COLO829 (cell line): ENCODE measurements at regions not wholly inside any gene's neighbourhood (a gene's known extent, or its start where the extent isn't known, plus 50 kb on each side); places are given as distances from the start of the nearest gene placed in this dataset.
"Not testable (repeated sequence)": the region's sequence is repeated elsewhere in the genome, so short reads cannot be mapped to it uniquely, and the experiment has no call there.

Source experiments
- DNase-seq: peaks from one replicate; pipeline ENCODE4 v3.0.0; 2012; ENCODE audit warnings: low spot score

GRCh38 chr6:147911057-147911456, 402.6 kb downstream of the SAMD5 start:
- DNase-seq: no peak

- no peak for DNase-seq
Measured at GRCh38 chr6:147911686-147912085, 403.2 kb downstream of the SAMD5 start.

- no peak for DNase-seq
Measured at GRCh38 chr6:147922799-147923198, 414.3 kb downstream of the SAMD5 start.

GRCh38 chr6:147924598-147924997, 416.1 kb downstream of the SAMD5 start:
- DNase-seq: no peak

GRCh38 chr6:147925826-147926225, 416.8 kb upstream of the SASH1 start:
- DNase-seq: no peak

GRCh38 chr6:147930745-147931144, 411.9 kb upstream of the SASH1 start:
- DNase-seq: peak; percentile 6

GRCh38 chr6:147933224-147933623, 409.4 kb upstream of the SASH1 start:
- DNase-seq: no peak

GRCh38 chr6:147935656-147936055, 407.0 kb upstream of the SASH1 start:
- no peak for DNase-seq

GRCh38 chr6:147936703-147937470, 405.8 kb upstream of the SASH1 start:
- DNase-seq: no peak

GRCh38 chr6:147941143-147941542, 401.5 kb upstream of the SASH1 start:
- DNase-seq: no peak

GRCh38 chr6:147942363-147942762, 400.3 kb upstream of the SASH1 start:
- DNase-seq: peak; percentile 26

- no peak for DNase-seq
Measured at GRCh38 chr6:147944122-147944521, 398.5 kb upstream of the SASH1 start.

GRCh38 chr6:147947521-147947920, 395.1 kb upstream of the SASH1 start:
- DNase-seq: no peak

- DNase-seq: no peak
Measured at GRCh38 chr6:147949981-147950622, 392.5 kb upstream of the SASH1 start.

- no peak for DNase-seq
Measured at GRCh38 chr6:147950623-147950987, 392.0 kb upstream of the SASH1 start.

- DNase-seq: no peak
Measured at GRCh38 chr6:147951726-147952125, 390.9 kb upstream of the SASH1 start.

- no peak for DNase-seq
Measured at GRCh38 chr6:147954938-147955337, 387.7 kb upstream of the SASH1 start.

GRCh38 chr6:147958683-147959082, 384.0 kb upstream of the SASH1 start:
- DNase-seq: no peak

- DNase-seq: peak; percentile 40
Measured at GRCh38 chr6:147961481-147962141, 381.0 kb upstream of the SASH1 start.

GRCh38 chr6:147965448-147965847, 377.2 kb upstream of the SASH1 start:
- DNase-seq: not testable (repeated sequence)

- DNase-seq: no peak
Measured at GRCh38 chr6:147970970-147971369, 371.7 kb upstream of the SASH1 start.

- no peak for DNase-seq
Measured at GRCh38 chr6:147972448-147972847, 370.2 kb upstream of the SASH1 start.

GRCh38 chr6:147973806-147974205, 368.8 kb upstream of the SASH1 start:
- DNase-seq: no peak
